Stimulated activated CD4-positive, alpha-beta T cell treated with anti-CD3 and anti-CD28 coated beads, Interleukin-12 subunit alpha, Interleukin-12 subunit beta, amount 100 ng/mL, for 24 hours (primary cell): ENCODE measurements at regions not wholly inside any gene's neighbourhood (a gene's known extent, or its start where the extent isn't known, plus 50 kb on each side); places are given as distances from the start of the nearest gene placed in this dataset.
"Not testable (repeated sequence)": the region's sequence is repeated elsewhere in the genome, so short reads cannot be mapped to it uniquely, and the experiment has no call there.

Experiments used
- DNase-seq, 2 experiments: peaks; one replicate each; pipeline ENCODE4 v3.0.0-alpha.2; 2020; ENCODE audit warnings: low read depth in 2 of 2

DNA sequence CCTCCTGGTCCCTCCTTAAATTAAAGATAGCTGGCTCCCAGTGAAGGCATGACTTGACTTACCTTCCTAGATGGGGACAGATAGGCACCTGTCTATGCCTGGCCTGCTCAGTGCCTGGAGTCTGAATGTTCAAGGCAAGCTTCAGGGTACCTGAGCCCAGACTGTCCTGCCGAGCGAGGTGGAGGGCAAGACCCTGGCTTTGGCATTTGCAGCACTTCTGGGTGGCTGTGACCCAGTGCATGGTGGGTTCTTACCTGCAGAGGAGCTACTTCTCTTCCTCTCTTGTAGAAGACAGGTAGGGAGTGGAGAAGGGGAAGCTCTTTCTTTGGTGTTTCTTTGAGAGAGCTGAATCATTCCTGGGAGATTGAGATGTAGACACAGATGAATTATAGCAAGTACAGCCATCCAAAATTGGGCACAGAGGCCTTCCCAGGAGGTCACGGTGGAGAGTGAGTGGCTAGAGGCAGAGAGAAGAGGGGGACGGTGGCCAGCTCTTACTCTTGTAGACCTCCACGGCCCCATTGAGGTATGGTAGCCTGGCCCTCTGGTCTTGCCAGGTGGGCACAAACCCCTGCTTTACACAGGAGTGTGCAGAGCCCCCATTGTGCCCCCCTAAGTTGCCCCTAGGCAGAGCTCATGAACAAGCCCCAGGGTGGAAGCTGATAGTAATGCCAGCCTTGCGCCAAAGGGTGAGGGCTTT, 402.5 kb upstream of the TPM1 start:
- DNase-seq, result no peak

DNA sequence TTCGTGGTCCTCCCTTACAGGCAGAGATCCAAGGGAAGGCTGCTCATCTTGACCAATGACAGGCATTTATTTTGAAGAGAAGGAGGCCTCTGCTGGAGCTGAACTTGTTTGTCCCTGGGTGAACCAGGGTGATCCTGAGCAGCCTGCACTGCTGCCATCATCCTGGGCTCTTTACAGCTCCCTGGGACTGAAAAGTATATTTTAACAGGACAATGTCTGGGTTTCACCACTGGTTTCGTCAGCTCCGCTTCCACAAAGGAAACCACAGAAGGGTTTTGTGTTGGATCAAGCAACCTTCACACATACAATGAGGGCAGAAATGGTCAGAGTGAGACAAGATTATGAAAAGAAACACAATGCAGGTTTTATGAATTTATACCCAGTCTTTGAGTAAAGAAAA, 400.7 kb upstream of the TPM1 start:
- no peak for DNase-seq

DNA sequence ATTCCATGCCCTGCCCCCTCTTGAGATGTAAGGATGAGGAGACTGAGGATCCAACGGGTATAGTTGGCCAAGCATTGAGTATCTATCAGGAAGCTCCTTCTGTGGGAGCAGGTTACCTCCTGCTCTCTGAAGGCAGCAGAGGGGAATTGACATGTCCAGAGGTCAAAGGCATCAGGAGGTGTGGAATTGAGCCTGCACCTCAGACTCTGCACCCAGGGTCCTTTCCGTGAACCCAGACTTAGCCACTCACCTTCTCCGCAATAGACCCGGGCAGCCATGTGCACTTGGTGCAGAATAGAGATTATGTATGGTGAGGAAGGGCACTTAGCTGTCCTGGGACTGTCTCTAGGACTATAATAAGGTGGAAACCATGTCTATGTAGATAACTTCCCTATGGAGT, 399.0 kb upstream of the TPM1 start:
- no peak for DNase-seq

DNA sequence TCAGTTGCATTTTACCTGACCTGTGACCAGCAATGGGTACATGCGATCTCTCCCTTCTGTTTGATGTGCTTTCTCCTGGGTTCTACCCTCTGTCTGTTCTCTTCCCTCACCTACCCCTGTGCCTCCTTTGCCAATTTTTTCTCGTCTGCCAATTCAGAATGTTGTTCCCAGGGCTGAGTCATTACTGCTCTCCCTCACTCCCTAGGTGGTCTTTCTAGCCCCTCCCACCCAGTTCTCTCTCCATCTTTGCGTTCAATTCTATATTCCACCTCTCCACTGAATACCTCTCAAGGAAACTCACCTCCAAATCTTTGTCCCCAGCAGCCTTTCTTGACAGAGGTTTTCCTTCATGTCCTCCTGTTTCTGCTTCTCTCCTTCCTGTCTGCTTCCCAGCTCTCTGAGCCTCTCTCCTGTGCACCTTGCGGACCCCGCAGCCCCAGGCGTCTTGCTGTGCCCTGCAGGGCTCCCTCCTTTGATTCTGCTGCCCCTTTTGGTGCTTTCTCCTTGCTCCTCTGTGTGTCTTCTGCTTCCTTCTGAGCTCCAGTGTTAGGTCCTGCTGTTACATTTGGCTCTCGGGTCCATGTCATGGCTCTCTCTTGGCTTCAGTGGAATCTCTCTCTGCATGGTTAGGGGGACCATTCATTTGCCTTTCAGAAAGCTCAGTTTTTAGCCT, 398.2 kb upstream of the TPM1 start:
- DNase-seq, result no peak

DNA sequence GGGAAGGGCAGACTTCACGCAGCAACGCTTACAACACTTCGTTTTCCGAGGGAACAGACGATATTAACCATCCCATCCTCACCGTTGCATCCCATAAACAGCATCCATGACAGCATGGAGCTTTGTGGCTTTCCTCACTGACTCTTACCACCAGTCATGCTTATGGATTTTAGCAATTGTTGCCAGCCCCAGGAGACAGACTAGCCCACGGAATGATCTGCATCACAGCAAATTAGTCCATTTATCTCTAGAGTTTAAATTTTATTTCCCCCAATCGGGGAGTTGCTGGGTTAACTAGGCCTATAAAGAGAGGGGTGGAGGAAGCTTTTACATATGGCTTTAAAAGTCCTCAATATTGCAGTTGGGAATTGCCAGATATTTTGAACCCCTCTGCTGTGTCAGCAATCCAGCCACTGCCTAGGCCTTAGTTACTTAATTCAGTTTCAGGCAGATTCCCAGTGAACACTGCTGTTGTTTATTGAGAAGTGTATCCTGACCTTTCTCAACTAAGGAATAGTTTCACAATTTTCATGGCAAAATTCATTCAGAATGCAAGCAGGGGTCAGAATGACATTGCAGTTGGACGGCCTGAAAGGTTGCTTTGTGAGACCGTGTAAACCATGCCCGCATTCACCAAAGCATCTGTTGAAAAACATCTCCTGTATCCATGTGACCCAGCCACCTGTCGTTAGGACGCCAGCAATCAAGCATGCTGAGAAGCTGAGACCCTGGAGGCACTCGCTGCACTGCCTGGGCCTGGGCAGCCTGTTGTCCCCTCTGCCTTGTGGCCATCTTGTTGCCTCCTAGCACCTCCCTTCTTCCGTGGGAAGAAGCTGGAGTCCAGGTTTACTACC, 397.4 kb upstream of the TPM1 start:
- no peak for DNase-seq

DNA sequence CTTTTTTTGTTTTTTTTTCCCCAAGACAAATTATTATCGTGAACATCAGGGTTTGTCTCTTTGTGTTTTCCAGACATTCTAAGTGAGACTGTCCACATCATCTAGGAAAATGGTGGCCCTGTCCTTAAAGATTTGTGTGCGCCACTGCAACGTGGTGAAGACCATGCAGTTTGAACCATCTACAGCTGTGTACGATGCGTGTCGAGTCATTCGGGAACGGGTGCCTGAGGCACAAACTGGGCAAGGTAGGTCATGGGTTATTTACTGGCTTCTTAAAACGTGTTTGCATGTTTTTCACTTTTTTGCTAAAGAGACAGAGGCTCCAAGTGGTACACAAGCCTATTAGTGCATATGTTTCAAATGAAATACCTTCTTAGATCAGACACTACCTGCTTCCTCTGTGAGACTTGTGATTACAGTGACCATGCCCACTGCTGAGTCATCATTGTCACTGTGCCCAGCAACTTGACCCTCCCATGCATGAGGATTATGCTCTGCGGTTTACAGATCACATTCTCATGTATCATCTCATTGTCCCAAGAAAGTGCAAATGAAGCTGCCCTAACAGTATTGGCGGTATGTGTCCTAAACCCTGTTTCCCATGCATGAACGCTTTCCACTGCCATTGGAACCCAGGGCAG, 395.2 kb upstream of the TPM1 start:
- DNase-seq, result no peak

DNA sequence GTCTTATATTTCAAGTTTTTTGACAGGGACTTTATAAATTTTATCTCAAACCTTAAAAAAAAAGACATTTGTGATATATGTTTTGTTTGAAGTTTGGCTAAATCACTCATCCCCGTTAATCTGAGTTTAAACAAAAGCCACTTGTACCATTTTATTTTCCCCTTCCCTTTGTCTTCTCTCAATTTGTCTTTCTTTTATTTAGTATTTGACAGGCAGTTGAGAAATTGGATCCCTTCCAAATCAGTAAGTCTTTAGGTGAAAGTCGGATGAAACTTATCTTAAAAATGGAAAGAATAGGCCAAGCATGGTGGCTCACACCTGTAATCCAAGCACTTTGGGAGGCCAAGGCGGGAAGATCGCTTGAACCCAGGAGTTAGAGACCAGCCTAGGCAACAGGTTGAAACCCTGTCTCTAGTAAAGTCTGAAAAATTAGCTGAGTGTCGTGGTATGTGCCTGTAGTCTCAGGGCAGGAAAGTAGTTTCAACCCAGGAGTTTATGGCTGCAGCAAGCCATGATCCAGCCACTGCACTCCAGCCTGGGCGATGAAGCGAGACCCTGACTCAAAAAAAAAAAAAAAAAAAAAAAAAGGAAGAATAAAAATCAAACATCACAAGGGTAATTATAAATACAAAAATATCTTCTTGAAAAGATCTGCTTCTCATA, 394.6 kb upstream of the TPM1 start:
- DNase-seq, result no peak

DNA sequence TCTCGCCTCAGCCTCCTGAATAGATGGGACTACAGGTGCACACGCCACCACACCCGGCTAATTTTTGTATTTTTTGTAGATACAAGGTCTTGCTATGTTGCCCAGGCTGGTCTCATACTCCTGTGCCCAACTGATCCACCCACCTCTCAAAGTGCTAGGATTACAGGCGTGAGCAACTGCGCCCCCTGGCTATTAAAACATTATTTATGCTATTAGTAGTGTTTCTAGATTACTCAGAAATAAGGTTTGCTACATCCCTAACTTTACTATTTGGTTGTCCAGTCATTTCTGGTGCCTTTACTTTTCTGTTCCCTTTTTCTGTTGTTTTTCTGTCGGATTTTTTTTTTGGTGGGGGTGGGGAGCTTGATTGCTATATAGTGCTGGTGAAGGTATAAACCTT, 393.6 kb upstream of the TPM1 start:
- no peak for DNase-seq

DNA sequence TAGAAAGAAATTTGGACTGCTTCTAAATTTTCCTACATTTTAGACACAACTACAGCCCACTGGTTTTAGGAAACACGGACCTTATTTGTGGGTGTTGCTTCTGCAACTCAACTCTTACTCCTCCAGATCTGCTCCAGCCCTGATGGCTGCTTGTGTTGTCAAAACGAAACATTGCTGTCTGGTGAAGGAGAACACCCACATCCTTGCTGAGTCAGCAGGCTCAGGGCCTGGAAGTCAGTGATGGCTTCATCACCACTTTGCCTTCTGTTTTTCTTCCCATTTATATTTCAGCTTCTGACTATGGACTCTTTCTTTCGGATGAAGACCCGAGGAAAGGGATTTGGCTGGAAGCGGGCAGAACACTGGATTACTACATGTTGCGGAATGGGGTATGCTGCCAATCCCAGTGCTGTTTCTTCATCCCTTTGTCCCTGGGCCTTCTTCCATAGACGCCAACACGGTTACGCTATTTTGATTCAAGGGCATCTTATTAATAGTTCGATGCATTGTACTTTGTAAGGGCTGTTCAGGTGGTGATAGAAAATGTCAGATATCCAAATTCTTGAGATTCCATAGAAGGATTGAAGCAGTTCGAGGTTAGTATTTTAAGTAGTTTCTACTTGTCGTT, 392.6 kb upstream of the TPM1 start:
- peak in 1 of 2 experiments; percentile 4 for DNase-seq

DNA sequence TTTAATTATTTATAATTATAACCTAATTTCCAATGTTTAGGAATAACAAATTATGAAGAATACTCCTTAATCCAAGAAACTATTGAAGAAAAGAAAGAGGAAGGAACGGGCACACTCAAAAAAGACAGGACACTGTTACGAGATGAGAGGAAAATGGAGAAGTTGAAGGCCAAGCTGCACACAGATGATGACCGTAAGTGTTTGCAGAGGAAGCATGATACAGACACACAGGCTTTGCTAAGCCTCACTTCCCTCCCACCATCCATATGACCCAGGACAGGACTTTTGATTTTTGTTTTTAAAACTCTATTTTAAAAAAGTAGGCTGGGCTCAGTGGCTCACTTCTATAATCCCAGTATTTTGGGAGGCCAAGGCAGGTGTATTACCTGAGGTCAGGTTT, 389.4 kb upstream of the TPM1 start:
- no peak for DNase-seq

DNA sequence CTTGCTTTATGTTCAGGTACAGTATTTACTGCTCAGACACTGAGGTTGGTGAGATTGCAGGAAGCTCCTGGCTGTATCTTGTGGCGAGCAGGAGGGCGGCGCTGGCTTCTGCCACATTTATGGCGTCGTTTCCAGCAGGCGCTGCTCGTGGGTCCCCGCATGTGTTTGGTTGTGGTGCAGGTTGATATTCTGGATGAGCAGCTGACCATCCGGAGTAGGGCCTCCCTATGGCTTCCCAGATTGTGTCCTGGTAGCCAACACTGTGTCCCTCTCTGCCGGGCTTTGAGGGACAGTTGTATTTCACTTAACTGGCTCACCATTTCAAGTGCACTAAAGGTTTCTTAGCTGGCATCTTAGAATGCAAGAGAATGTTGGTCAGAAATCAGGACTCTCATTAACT, 386.5 kb upstream of the TPM1 start:
- no peak for DNase-seq

DNA sequence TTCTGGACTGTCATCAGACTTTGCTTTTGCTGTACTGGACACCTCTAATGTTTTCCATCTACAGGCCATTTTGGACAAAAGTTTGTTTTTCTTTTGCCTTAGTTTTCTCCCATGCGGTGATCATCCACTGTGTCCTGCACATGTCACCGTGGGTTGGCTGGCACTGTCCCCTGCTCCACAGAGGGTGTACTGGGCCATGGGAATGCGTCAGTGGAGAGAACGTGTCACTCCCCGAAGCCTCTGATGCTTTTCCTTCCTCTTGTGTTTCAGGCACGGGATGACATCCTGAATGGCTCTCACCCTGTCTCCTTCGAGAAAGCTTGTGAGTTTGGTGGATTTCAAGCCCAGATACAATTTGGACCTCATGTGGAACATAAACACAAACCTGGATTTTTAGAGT, 385.0 kb upstream of the TPM1 start:
- not testable (repeated sequence) for DNase-seq

DNA sequence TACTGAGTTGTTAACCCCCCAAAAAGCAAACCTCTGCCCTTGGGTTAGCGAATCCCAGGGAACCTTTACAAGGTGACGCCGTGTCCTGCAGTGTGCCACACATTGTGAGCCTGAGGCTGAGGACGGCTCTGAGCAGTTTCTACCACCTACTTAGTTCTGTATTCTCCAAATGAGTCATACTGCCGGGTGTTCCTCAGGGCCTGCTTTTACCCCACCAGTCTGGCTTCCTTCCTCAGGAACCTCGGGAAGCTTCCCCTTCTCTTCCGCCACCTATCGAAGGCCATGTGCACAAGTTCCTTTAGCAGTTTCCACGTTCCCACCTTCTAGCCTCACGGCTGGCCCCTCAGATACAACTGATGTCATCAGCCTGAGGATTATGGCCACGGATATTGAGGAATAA, 384.0 kb upstream of the TPM1 start:
- no peak for DNase-seq

DNA sequence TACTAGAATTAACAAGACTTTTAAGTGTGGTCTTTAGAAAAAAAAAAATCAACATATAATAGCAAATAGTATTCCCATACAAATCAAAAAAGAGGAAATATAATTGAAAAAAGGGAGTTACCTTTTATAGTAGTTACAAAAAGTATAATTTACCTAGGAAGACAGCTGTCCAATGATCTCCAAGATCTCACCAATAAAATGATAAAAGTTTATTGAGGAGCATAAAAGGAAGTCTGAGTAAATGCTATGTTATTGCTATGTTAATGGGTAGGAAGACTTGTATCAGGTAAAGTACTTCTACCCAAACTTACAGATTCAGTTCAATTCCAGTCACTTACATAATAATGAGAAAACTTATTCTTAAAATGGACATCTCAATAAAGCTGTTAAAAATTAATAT, 379.0 kb upstream of the TPM1 start:
- no peak for DNase-seq

DNA sequence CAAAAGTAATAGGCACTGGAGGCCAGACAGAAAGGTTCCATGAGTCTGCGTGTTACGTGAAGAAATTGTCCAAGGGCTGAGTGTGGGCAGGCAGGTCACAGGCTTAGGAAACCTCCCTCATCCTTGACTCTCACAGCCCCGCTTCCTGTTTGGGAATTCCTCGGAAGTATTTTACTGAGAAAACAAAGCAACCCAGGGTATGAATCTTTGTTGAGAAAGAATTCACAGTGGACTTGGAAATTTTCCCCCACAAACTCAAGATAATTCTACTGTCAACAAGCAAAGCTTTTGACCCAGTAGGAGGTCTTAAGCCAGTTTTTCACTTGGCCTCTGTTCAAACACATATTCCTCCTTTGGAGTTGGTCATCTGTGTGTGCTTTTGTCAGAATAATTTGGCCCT, 377.1 kb upstream of the TPM1 start:
- DNase-seq, result no peak

DNA sequence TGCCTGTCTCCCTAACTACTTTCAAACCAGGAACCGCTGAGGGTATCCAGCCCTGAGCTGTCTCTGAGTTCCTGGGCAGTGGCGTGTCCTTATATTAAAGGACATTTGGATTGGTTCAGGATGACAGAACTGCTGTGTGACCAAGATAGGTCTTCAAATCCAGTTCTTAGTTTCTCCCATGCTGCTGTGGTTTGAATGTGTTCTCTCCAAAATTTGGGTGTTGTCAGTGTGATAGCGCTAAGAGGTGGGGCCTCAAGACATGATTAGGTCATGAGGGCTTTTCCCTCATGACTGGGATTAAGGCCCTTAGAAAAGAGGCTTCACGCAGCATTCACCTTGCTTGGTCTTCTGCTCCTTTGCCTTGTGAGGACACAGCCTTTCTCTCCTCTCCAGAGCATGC, 376.5 kb upstream of the TPM1 start:
- DNase-seq, result no peak

DNA sequence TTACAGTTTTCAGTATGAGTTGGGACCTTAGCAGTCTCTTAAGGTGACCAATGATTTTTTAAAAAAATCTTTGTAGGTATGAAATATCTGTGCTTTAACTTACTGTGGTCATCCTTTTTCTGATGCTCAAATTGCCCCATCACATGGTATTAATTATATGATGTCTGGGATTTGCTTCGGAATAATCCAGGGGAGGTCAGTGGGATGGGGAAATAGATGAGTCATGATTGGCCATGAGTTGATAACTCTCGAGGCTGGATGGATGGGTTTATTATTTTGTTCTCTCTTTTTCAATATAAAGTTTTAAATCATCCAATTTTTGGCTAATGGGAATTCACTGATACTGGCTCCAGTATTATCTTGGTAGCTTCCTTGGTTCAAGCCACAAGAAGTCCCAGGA, 370.3 kb upstream of the TPM1 start:
- DNase-seq, result no peak

DNA sequence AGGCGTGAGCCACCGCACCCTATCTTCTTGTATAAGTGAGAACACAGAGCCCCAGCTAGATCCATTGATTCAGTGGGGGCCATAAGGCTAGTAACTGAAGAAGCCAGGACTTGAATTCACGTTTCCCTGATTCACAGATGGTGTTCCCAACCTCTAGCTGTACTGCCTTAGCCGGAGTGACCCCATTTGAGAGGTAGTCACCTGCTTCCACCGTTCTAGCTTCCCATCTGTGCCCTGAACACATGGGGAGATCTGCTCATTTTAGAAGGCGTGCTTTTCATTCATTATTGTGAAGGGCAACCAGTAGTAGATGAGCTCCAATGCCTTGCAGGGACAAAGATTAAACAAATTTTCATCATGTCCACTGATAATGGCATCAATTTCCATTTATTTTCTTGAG, 365.7 kb upstream of the TPM1 start:
- DNase-seq, result no peak

DNA sequence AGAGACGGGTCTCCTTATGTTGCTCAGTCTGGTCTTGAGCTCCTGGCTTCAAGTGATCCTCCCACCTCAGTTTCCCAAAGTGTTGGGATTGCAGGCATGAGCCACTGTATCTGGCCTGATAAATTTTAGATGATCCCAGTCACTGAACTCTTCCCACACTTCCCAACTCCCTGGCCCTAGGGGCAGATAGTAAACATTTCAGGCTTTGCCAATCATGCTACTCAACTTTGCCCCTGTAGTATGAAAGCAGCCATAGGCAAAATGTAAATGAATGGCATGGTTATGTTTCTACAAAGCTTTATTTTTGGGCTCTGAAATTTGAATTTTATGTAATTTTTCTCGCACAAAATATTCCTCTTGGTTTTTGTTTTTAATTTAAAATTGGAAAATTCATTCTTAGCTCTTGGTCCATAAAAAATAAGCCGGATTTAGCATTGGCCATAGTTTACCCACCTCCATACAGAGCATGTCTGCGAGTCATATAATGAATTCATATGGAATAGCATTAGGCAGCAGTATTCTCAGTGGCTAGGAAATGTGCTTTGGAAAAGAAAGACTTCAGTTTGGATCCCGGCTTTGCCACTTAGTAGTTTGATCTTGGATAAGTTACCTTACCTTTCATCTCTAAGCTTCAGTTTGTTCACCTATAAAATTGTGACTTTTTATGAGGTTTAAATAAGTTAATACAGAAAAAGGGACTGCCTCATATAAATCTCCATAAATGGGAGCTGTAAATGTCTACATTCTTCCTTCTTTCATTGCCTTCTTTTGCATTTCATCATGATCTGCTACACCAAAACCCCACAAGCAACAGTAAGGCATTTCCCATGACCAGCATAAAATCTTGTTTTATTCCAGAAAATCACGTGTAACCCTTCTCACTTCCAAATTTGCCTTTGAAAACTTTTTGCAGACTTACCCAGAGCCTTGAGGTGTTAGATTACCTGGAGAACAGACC, 360.3 kb upstream of the TPM1 start:
- DNase-seq, result no peak

DNA sequence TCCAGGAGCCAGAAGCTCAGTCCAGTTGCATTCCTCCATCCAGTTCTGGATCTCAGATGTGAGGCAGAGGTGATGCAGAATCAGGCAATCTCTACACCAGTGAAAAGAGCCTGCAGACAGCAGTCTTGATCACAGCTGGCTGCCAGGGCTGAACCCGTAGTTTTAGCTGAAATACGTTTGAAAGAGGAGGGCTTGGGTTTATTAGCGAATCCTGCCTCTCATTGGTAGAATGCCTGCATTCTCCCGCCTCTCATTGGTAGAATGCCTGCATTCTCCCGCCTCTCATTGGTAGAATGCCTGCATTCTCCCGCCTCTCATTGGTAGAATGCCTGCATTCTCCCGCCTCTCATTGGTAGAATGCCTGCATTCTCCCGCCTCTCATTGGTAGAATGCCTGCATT, 359.4 kb upstream of the TPM1 start:
- not testable (repeated sequence) for DNase-seq
